ENCODE measurements at regions not wholly inside any gene's neighbourhood (a gene's known extent, or its start where the extent isn't known, plus 50 kb on each side); places are given as distances from the start of the nearest gene placed in this dataset.

GRCh38 chr3:28590216-28590615 is 241.6 kb upstream of the AZI2 start:
- no peak overlapping the region for H3K4me3 Mint-ChIP-seq (ENCODE audit: unreplicated experiment)
- H3K27ac Mint-ChIP-seq (ENCODE audit: unreplicated experiment) = no peak overlapping the region
- no peak for TF ChIP-seq CTCF (IDR thresholded peaks at IDR 0.05; ENCODE audit: unreplicated experiment)
- H3K27me3 Mint-ChIP-seq (ENCODE audit: unreplicated experiment) = no peaks in the 10 kb centered on the region
- H3K9me3 Mint-ChIP-seq (ENCODE audit: unreplicated experiment) = no peaks in the 10 kb centered on the region
- H3K36me3 Mint-ChIP-seq (ENCODE audit: low read depth, unreplicated experiment) = no peaks in the 10 kb centered on the region
- no peaks in the 10 kb centered on the region for H3K4me1 Mint-ChIP-seq (ENCODE audit: unreplicated experiment)
- no peak for DNase-seq (ENCODE audit: low spot score)

GRCh38 chr3:28590860-28591259 is 242.2 kb upstream of the AZI2 start:
- no peaks in the 10 kb centered on the region for H3K27me3 Mint-ChIP-seq (ENCODE audit: unreplicated experiment)
- no peaks in the 10 kb centered on the region for H3K9me3 Mint-ChIP-seq (ENCODE audit: unreplicated experiment)
- H3K27ac Mint-ChIP-seq (ENCODE audit: unreplicated experiment) = no peak overlapping the region
- no peak overlapping the region for H3K4me3 Mint-ChIP-seq (ENCODE audit: unreplicated experiment)
- DNase-seq (ENCODE audit: low spot score) = no peak
- no peak for TF ChIP-seq CTCF (IDR thresholded peaks at IDR 0.05; ENCODE audit: unreplicated experiment)
- H3K36me3 Mint-ChIP-seq (ENCODE audit: low read depth, unreplicated experiment) = no peaks in the 10 kb centered on the region
- H3K4me1 Mint-ChIP-seq (ENCODE audit: unreplicated experiment) = no peaks in the 10 kb centered on the region

- no peaks in the 10 kb centered on the region for H3K36me3 Mint-ChIP-seq (ENCODE audit: low read depth, unreplicated experiment)
- H3K27ac Mint-ChIP-seq (ENCODE audit: unreplicated experiment) = no peak overlapping the region
- no peak overlapping the region for H3K4me3 Mint-ChIP-seq (ENCODE audit: unreplicated experiment)
- TF ChIP-seq CTCF (IDR thresholded peaks at IDR 0.05; ENCODE audit: unreplicated experiment) = no peak
- H3K4me1 Mint-ChIP-seq (ENCODE audit: unreplicated experiment) = no peaks in the 10 kb centered on the region
- no peaks in the 10 kb centered on the region for H3K9me3 Mint-ChIP-seq (ENCODE audit: unreplicated experiment)
- no peaks in the 10 kb centered on the region for H3K27me3 Mint-ChIP-seq (ENCODE audit: unreplicated experiment)
- no peak for DNase-seq (ENCODE audit: low spot score)
Measured at GRCh38 chr3:28595372-28595771, 246.7 kb upstream of the AZI2 start.

DNA sequence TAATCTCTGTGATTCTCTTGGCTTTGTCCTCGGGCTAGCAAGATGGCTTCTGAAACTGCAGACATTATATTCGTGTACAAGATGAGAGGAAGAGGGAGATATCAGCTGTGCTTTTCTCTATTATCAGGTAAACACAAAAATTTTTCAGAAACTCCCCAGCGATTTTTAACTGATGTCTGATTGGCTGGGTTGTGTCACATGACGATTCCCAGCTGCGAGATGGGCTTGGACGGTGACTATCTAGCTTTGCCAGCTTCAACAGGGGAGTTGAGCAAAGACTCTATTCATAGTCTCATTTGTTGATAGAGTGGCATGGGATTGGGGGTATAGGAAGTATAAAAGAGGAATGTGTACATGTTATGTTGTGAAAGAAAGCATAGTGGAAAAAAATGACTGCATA is 248.8 kb upstream of the AZI2 start:
- no peak for DNase-seq (ENCODE audit: low spot score)
- no peaks in the 10 kb centered on the region for H3K4me1 Mint-ChIP-seq (ENCODE audit: unreplicated experiment)
- H3K4me3 Mint-ChIP-seq (ENCODE audit: unreplicated experiment) = no peak overlapping the region
- no peaks in the 10 kb centered on the region for H3K36me3 Mint-ChIP-seq (ENCODE audit: low read depth, unreplicated experiment)
- no peaks in the 10 kb centered on the region for H3K9me3 Mint-ChIP-seq (ENCODE audit: unreplicated experiment)
- no peaks in the 10 kb centered on the region for H3K27me3 Mint-ChIP-seq (ENCODE audit: unreplicated experiment)
- TF ChIP-seq CTCF (IDR thresholded peaks at IDR 0.05; ENCODE audit: unreplicated experiment) = no peak
- no peak overlapping the region for H3K27ac Mint-ChIP-seq (ENCODE audit: unreplicated experiment)

GRCh38 chr3:28598165-28598564 is 249.5 kb upstream of the AZI2 start:
- no peaks in the 10 kb centered on the region for H3K27me3 Mint-ChIP-seq (ENCODE audit: unreplicated experiment)
- no peaks in the 10 kb centered on the region for H3K9me3 Mint-ChIP-seq (ENCODE audit: unreplicated experiment)
- no peak overlapping the region for H3K27ac Mint-ChIP-seq (ENCODE audit: unreplicated experiment)
- no peaks in the 10 kb centered on the region for H3K36me3 Mint-ChIP-seq (ENCODE audit: low read depth, unreplicated experiment)
- H3K4me1 Mint-ChIP-seq (ENCODE audit: unreplicated experiment) = no peaks in the 10 kb centered on the region
- no peak overlapping the region for H3K4me3 Mint-ChIP-seq (ENCODE audit: unreplicated experiment)
- DNase-seq (ENCODE audit: low spot score) = no peak
- TF ChIP-seq CTCF (IDR thresholded peaks at IDR 0.05; ENCODE audit: unreplicated experiment) = no peak
